ENCODE measurements at regions not wholly inside any gene's neighbourhood (a gene's known extent, or its start where the extent isn't known, plus 50 kb on each side); places are given as distances from the start of the nearest gene placed in this dataset.

GRCh38 chrX:25068340-25068739 is 52.6 kb upstream of the ARX start:
- Histone ChIP-seq H3K36me3 (no peaks in the 10 kb centered on the region), H3K4me3 (no peak overlapping the region), H3K9me3 (peaks cover 0 to 15% (median 0%) of the 10 kb centered on the region in 4 donors), H3K27ac (replicated peaks in 1 of 4) (no peak overlapping the region), H3K27me3 (no peaks in the 10 kb centered on the region), H3K4me1 (no peaks in the 10 kb centered on the region)
- no peak for DNase-seq (ENCODE audit: extremely low spot score)
- intact Hi-C loops (cut with DNase I) = no loop called here
- TF ChIP-seq POLR2A (IDR thresholded peaks at IDR 0.05; ENCODE audit: low read depth) (no peak), EP300 (IDR thresholded peaks at IDR 0.05) (no peak), POLR2AphosphoS5 (IDR thresholded peaks at IDR 0.05) (no peak), CTCF (IDR thresholded peaks at IDR 0.05) (no peak)
- 85% methylated on average over 5 of the region's 5 CpGs for WGBS

- Histone ChIP-seq H3K4me1 (no peaks in the 10 kb centered on the region), H3K9me3 (peaks cover 0 to 15% (median 0%) of the 10 kb centered on the region in 4 donors), H3K4me3 (no peak overlapping the region), H3K27me3 (no peaks in the 10 kb centered on the region), H3K27ac (replicated peaks in 1 of 4) (no peak overlapping the region), H3K36me3 (no peaks in the 10 kb centered on the region)
- intact Hi-C loops (cut with DNase I) = no loop called here
- no peak for DNase-seq (ENCODE audit: extremely low spot score)
- TF ChIP-seq POLR2A (IDR thresholded peaks at IDR 0.05; ENCODE audit: low read depth) (no peak), POLR2AphosphoS5 (IDR thresholded peaks at IDR 0.05) (no peak), EP300 (IDR thresholded peaks at IDR 0.05) (no peak), CTCF (IDR thresholded peaks at IDR 0.05) (no peak)
- WGBS = 77% methylated on average over 4 of the region's 4 CpGs
Observed at GRCh38 chrX:25067271-25068172, 51.8 kb upstream of the ARX start.

GRCh38 chrX:25066131-25066530 is 50.4 kb upstream of the ARX start:
- H3K4me1 ChIP-seq = no peaks in the 10 kb centered on the region
- no peak for DNase-seq (ENCODE audit: extremely low spot score)
- H3K27me3 ChIP-seq = no peaks in the 10 kb centered on the region
- no peak overlapping the region for H3K4me3 ChIP-seq
- 62% methylated on average over 3 of the region's 3 CpGs for WGBS
- no peaks in the 10 kb centered on the region for H3K36me3 ChIP-seq
- no peak overlapping the region for H3K27ac ChIP-seq (replicated peaks in 1 of 4)
- peaks cover 0 to 13% (median 0%) of the 10 kb centered on the region in 4 donors for H3K9me3 ChIP-seq
- intact Hi-C loops (cut with DNase I) = no loop called here
- no peak for TF ChIP-seq CTCF (IDR thresholded peaks at IDR 0.05)
- TF ChIP-seq POLR2AphosphoS5 (IDR thresholded peaks at IDR 0.05) = no peak
- no peak for TF ChIP-seq POLR2A (IDR thresholded peaks at IDR 0.05; ENCODE audit: low read depth)
- TF ChIP-seq EP300 (IDR thresholded peaks at IDR 0.05) = no peak

Measured in esophagus muscularis mucosa (tissue), 4 donors.